CD14-positive monocyte (primary cell): ENCODE measurements at regions not wholly inside any gene's neighbourhood (a gene's known extent, or its start where the extent isn't known, plus 50 kb on each side); places are given as distances from the start of the nearest gene placed in this dataset.

Source experiments
- DNase-seq, 3 donors: peaks; one replicate each; pipeline ENCODE4 v3.0.0-alpha.2; 2011 to 2022
- H2AFZ ChIP-seq: 2 replicates; pipeline ENCODE4 v1.6.0; 2012; ENCODE audit warnings: mild to moderate bottlenecking, low read depth, low read length, inconsistent platforms; ENCODE audit not compliant: insufficient read depth, poor library complexity, severe bottlenecking
- H3K27ac ChIP-seq, 2 donors: 1 replicate in 1 of 2; 2 replicates in 1 of 2; pipeline ENCODE4 v1.5.1; 2012 to 2013; ENCODE audit warnings: low read length in 2 of 2, control low read depth in 1 of 2, inconsistent platforms in 1 of 2, low read depth in 1 of 2, mild to moderate bottlenecking in 1 of 2
- H3K27me3 ChIP-seq, 2 donors: one replicate each; pipeline versions ENCODE4 v1.6.0 to v1.6.1; 2011 to 2013; ENCODE audit warnings: low read length in 2 of 2; ENCODE audit not compliant: control insufficient read depth in 2 of 2, insufficient read depth in 2 of 2
- H3K36me3 ChIP-seq, 2 donors: replicated peaks in 1 of 2; 1 replicate in 1 of 2; 2 replicates in 1 of 2; pipeline versions ENCODE4 v1.5.1 to v1.6.1; 2012 to 2013; ENCODE audit warnings: low read length in 2 of 2, control low read depth in 1 of 2, inconsistent platforms in 1 of 2, mild to moderate bottlenecking in 1 of 2; ENCODE audit not compliant: insufficient read depth in 2 of 2, control insufficient read depth in 1 of 2
- H3K4me1 ChIP-seq, 2 donors: 1 replicate in 1 of 2; 2 replicates in 1 of 2; pipeline versions ENCODE4 v1.5.1 to v1.6.1; 2012 to 2013; ENCODE audit warnings: low read length in 2 of 2, control low read depth in 1 of 2, inconsistent platforms in 1 of 2, mild to moderate bottlenecking in 1 of 2, moderate library complexity in 1 of 2; ENCODE audit not compliant: insufficient read depth in 2 of 2, control insufficient read depth in 1 of 2
- H3K4me2 ChIP-seq: replicated peaks from 2 replicates; pipeline ENCODE3; 2012; ENCODE audit warnings: low read length, moderate library complexity, mild to moderate bottlenecking; ENCODE audit not compliant: poor library complexity, severe bottlenecking; ENCODE audit errors: extremely low read depth
- H3K4me3 ChIP-seq, 3 experiments: fragments of 200-600 bp in 1 of 3; sonication (generic) in 1 of 3; replicated peaks in 1 of 3; 1 replicate in 2 of 3; 2 replicates in 1 of 3; pipeline ENCODE4 v1.5.1; 2011 to 2013; ENCODE audit warnings: low read length in 3 of 3, mild to moderate bottlenecking in 3 of 3, control low read depth in 2 of 3, low read depth in 2 of 3, inconsistent platforms in 1 of 3, moderate library complexity in 1 of 3
- H3K79me2 ChIP-seq: 2 replicates; pipeline ENCODE4 v1.6.0; 2012; ENCODE audit warnings: mild to moderate bottlenecking, control low read depth, inconsistent platforms, low read length, moderate library complexity; ENCODE audit not compliant: insufficient read depth
- H3K9ac ChIP-seq: 2 replicates; pipeline ENCODE4 v1.6.0; 2017; ENCODE audit warnings: low read length, mild to moderate bottlenecking; ENCODE audit not compliant: insufficient read depth, poor library complexity, severe bottlenecking
- H3K9me3 ChIP-seq, 2 donors: replicated peaks in 1 of 2; 1 replicate in 1 of 2; 2 replicates in 1 of 2; pipeline versions ENCODE4 v1.5.1 to v1.6.1; 2012 to 2013; ENCODE audit warnings: low read length in 2 of 2, control low read depth in 1 of 2; ENCODE audit not compliant: control insufficient read depth in 1 of 2, insufficient read depth in 1 of 2
- H4K20me1 ChIP-seq: 2 replicates; pipeline ENCODE4 v1.6.0; 2012; ENCODE audit warnings: mild to moderate bottlenecking, low read length, control low read depth, moderate library complexity; ENCODE audit not compliant: insufficient read depth
- H3K27ac Mint-ChIP-seq, 7 donors: one replicate each; pipeline ENCODE4 v1.8.0; 2020; ENCODE audit warnings: mild to moderate bottlenecking in 7 of 7, mixed read lengths in 7 of 7, moderate library complexity in 6 of 7, inconsistent platforms in 2 of 7
- H3K27me3 Mint-ChIP-seq, 3 donors: one replicate each; pipeline ENCODE4 v1.8.0; 2021 to 2022; ENCODE audit warnings: low read depth in 3 of 3, mild to moderate bottlenecking in 3 of 3, mixed read lengths in 3 of 3, moderate library complexity in 3 of 3, inconsistent platforms in 1 of 3
- H3K36me3 Mint-ChIP-seq, 2 donors: one replicate each; pipeline ENCODE4 v1.8.0; 2020; ENCODE audit warnings: mixed read lengths in 2 of 2, inconsistent platforms in 1 of 2, mild to moderate bottlenecking in 1 of 2
- H3K4me1 Mint-ChIP-seq: one replicate; pipeline ENCODE4 v1.8.0; 2020; ENCODE audit warnings: mild to moderate bottlenecking, mixed read lengths
- H3K4me3 Mint-ChIP-seq, 2 donors: one replicate each; pipeline ENCODE4 v1.8.0; 2020; ENCODE audit warnings: mild to moderate bottlenecking in 2 of 2, mixed read lengths in 2 of 2, moderate library complexity in 1 of 2
- H3K9me3 Mint-ChIP-seq, 7 donors: one replicate each; pipeline ENCODE4 v1.8.0; 2020 to 2022; ENCODE audit warnings: mixed read lengths in 7 of 7, mild to moderate bottlenecking in 6 of 7, moderate library complexity in 6 of 7, inconsistent platforms in 2 of 7
- WGBS: methylation state at CpG from one replicate; pipeline ENCODE4 v1.1.5; 2013; ENCODE audit warnings: missing lambda C conversion rate; ENCODE audit not compliant: insufficient coverage; 5-methylcytosine and 5-hydroxymethylcytosine counted together
- intact Hi-C, 2 donors: fragments of 100-400 bp; cut with micrococcal nuclease; formaldehyde crosslinking; loops; one replicate each; pipeline versions ENCODE4 v1.15.0 to v1.15.1; 2023
- TF ChIP-seq, protein P1 (sequence below): fragments of 200-600 bp; IDR thresholded peaks from one replicate; pipeline ENCODE4 v1.8.0; 2022; ENCODE audit warnings: antibody characterized with exemption, mild to moderate bottlenecking

DNA sequence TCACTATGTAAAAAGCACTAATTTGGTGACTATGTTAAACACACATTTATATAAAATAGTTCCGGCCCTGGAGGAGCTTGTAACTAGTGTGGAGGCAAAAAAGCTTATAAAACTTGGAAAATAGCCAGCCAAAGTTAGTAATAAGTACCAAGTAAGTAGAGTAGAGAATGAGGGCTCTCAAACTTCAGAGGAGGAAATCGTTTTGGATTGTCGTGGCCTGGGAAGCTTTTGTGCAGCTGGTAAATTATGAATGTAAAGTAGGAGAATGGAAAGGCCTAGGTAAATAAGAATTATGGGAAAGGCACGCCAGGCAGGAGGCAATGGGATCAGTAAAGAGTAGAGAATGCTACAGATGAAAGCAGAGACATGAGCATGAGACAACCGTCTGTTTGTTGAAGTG lies 832.7 kb upstream of the ZNF608 start:
- Histone ChIP-seq H3K4me3 (no peak overlapping the region), H4K20me1 (no peaks in the 10 kb centered on the region), H3K27me3 (no peaks in the 10 kb centered on the region), H3K27ac (no peak overlapping the region), H3K4me1 (no peaks in the 10 kb centered on the region), H3K4me2 (no peak overlapping the region), H3K9ac (no peak overlapping the region), H3K36me3 (no peaks in the 10 kb centered on the region), H3K79me2 (no peaks in the 10 kb centered on the region), H2AFZ (no peak overlapping the region), H3K9me3 (no peaks in the 10 kb centered on the region)
- H3K27ac Mint-ChIP-seq, result no peak overlapping the region
- WGBS, result 100% methylated on average over 3 of the region's 5 CpGs
- TF ChIP-seq, protein P1, sequence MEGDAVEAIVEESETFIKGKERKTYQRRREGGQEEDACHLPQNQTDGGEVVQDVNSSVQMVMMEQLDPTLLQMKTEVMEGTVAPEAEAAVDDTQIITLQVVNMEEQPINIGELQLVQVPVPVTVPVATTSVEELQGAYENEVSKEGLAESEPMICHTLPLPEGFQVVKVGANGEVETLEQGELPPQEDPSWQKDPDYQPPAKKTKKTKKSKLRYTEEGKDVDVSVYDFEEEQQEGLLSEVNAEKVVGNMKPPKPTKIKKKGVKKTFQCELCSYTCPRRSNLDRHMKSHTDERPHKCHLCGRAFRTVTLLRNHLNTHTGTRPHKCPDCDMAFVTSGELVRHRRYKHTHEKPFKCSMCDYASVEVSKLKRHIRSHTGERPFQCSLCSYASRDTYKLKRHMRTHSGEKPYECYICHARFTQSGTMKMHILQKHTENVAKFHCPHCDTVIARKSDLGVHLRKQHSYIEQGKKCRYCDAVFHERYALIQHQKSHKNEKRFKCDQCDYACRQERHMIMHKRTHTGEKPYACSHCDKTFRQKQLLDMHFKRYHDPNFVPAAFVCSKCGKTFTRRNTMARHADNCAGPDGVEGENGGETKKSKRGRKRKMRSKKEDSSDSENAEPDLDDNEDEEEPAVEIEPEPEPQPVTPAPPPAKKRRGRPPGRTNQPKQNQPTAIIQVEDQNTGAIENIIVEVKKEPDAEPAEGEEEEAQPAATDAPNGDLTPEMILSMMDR, result no peak
- H3K4me3 Mint-ChIP-seq, result no peak overlapping the region
- H3K27me3 Mint-ChIP-seq, result peaks cover 0 to 1% (median 0%) of the 10 kb centered on the region in 3 donors
- no peaks in the 10 kb centered on the region for H3K36me3 Mint-ChIP-seq
- intact Hi-C loops, result no loop called here
- no peaks in the 10 kb centered on the region for H3K4me1 Mint-ChIP-seq
- H3K9me3 Mint-ChIP-seq, result peaks cover 0 to 6% (median 0%) of the 10 kb centered on the region in 7 donors
- no peak for DNase-seq

- Mint-ChIP-seq H3K4me1 (no peaks in the 10 kb centered on the region), H3K36me3 (no peaks in the 10 kb centered on the region), H3K27me3 (peaks cover 0 to 1% (median 0%) of the 10 kb centered on the region in 3 donors), H3K27ac (no peak overlapping the region), H3K9me3 (peaks cover 0 to 8% (median 3%) of the 10 kb centered on the region in 7 donors), H3K4me3 (no peak overlapping the region)
- Histone ChIP-seq H3K36me3 (no peaks in the 10 kb centered on the region), H4K20me1 (no peaks in the 10 kb centered on the region), H3K4me3 (no peak overlapping the region), H3K4me1 (no peaks in the 10 kb centered on the region), H3K4me2 (no peak overlapping the region), H3K9ac (no peak overlapping the region), H2AFZ (no peak overlapping the region), H3K27ac (no peak overlapping the region), H3K9me3 (peaks cover 8 to 12% of the 10 kb centered on the region in 2 donors), H3K79me2 (no peaks in the 10 kb centered on the region), H3K27me3 (no peaks in the 10 kb centered on the region)
- TF ChIP-seq, protein P1, result no peak
- intact Hi-C loops, result no loop called here
- no peak for DNase-seq
Observed at GRCh38 chr5:125581311-125581710, 834.9 kb upstream of the ZNF608 start.
